GM18508 (cell line): ENCODE measurements at regions not wholly inside any gene's neighbourhood (a gene's known extent, or its start where the extent isn't known, plus 50 kb on each side); places are given as distances from the start of the nearest gene placed in this dataset.
"Not testable (repeated sequence)": the region's sequence is repeated elsewhere in the genome, so short reads cannot be mapped to it uniquely, and the experiment has no call there.

Source experiments
- ATAC-seq: cut with Tn5 transposase; IDR thresholded peaks from one replicate; pipeline ENCODE4 v1.9.1; 2021; ENCODE audit warnings: moderate number of reproducible peaks; ENCODE audit not compliant: insufficient read depth, unreplicated experiment

GRCh38 chr3:59246719-59247401, 197.0 kb upstream of the CFAP20DC start:
- peak; percentile 47 for ATAC-seq

GRCh38 chr3:59245859-59246501, 196.2 kb upstream of the CFAP20DC start:
- ATAC-seq, result no peak

GRCh38 chr3:59245300-59245858, 195.6 kb upstream of the CFAP20DC start:
- no peak for ATAC-seq

GRCh38 chr3:59244343-59244742, 194.5 kb upstream of the CFAP20DC start:
- no peak for ATAC-seq

DNA sequence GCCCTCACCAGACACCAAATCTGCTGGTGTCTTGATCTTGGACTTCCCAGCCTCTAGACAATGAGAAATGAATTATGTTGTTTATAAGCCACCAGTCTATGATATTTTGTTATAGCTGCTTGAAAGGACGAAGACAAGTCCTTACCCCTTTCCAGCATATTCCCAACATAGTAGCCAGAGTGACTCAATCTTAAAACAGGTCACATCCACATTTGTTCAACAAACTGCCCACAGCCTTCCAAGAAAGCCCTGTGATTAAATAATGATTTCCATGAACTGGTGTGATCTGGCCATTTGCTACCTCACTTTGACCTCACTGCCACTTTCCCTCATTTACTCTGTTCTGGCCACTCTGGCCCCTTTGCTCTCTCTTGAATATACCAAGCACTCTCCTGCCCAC, 193.7 kb upstream of the CFAP20DC start:
- ATAC-seq, result no peak

DNA sequence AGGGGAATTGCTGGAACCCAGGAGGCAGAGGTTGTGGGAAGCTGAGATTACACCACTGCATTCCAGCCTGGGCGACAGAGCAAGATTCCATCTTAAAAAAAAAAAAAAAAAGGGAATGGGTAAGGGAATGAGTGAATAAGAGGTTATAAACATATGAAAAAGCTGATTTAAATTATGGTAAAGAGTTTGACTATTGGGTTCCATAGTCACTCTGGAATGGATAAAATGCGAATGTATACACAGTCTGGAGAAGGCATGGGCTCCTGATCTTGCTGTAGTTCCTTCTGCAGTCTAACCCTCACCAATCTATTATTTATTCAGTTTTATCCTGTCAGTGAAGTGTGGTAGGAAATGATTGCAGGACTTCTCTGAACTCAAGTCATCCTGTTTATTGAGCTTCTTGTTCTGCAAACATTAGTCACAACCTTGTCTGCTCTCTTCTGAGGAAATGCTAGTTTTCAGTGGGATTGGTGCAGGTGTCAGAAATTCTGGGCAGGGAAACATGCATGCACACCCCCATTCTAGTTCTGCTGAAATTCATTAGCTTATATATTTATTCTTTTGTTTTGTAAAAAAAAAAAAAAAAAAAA, 190.9 kb upstream of the CFAP20DC start:
- ATAC-seq, result no peak

DNA sequence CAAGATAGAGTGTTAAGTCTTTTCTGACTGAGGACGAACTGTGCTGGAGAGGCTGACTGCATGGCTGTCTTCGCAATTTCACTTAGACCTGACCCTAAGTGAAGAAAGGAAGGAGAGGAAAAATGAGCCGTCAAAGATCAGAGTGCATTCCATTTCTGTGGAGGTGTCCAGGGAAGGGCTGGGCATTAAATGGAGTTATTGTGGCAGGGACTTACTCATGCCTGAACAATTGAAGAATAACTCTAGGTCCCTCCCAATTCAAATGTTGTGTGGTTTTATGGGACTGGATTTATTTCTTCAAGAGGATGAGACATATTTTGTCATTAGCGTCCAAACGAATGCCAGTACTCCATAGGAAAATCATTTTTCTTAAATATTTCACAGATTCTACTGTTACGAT, 187.3 kb upstream of the CFAP20DC start:
- no peak for ATAC-seq

DNA sequence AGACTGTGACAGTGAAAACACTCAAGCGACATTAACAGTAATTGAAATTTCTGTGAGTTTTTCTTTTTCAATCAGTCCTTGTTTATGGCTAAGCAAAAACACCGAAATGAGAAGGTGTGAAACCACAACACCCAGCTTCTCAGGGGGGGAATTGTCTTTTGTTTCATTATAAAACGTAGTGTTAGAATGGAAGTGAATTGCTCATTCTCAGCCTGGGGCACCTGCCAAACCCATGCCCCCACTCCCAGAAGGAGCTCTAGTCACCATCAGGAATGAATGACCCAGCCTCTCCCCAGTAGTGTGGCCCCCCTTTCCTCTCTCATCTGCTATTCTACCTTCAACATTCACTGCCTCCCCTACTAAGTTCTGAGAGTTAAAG, 185.8 kb upstream of the CFAP20DC start:
- no peak for ATAC-seq

DNA sequence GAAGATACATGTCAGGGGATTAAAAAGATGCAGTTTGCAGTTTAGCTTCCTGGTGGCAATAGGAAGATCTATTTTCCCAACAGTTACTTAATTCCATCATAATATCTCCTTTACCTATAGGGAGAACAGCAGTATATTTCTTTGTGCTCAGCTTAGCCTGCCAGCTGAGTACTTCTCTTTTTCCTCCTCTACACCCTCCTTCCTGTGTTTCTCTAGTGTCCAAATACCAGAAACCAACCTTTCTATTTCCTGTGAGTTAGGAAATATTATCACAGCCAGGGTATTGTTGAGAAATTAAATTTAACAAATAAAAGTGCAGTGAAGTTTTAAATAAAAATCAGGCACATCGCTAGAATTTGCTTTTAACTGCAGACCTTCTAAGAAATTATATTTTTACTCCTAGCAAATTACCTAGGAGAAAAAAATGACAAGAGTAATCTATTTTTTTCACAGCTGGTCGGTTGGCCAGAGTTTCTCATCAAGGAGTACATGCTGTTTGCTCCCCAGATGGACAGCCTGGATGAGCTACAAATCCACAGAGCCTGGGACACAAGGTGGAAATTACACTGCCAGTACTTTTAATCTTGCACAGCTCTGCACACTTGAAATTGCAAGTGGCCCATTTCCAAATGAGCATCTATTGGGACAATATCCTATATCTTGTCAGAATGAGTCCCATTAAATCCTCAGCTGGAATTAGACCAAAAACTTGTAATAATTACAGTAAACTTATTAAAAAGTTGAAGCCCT, 185.2 kb upstream of the CFAP20DC start:
- no peak for ATAC-seq

GRCh38 chr3:59230379-59230778, 180.6 kb upstream of the CFAP20DC start:
- not testable (repeated sequence) for ATAC-seq

DNA sequence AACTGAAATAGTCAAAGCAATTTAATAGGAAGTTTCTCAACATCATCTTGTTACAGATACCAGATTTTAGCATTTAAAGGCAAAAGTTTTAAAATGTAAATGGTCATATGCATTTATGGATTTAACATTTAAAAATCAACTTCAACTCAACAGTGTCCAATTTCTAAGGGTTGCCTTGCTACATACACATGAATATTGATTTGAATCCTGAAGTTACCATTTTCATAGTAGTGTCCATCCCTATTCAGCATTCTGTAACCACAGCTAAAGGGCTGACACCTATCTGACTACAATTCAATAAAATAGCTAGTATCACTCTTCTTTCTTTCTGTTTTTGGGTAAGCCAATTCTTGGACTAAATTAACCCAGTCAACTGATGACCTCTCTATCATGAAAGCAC, 164.0 kb upstream of the CFAP20DC start:
- ATAC-seq, result no peak

DNA sequence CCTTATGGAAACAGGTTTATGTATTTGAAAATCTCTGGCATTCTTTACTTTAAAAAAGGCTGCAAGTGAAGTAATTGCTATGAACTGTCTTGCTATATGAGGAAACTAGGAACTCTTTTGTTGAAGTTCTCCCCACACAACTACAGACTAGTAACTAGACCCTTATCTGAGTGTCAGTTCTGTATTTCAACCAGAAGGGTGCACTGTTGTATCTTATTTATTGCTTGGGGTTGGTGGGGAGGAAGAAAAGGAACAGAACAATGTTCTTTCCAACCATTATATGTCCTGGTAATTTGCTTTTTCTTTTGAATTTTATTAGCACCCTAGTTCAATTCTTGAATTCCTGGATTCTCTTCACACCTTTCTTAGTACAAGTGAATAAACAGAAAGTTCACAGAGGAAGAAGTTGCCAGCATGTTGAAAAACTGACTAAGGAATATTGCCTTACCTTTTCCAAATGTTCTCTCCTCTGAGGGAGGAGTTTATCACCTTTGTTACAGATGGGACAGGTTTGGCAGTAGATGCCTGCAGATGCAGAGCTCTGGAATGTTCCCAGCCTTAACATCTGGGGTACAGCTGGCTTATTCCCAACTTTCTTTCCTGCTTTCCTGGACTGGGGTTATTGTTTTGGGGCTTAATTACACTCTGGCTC, 162.4 kb upstream of the CFAP20DC start:
- no peak for ATAC-seq

DNA sequence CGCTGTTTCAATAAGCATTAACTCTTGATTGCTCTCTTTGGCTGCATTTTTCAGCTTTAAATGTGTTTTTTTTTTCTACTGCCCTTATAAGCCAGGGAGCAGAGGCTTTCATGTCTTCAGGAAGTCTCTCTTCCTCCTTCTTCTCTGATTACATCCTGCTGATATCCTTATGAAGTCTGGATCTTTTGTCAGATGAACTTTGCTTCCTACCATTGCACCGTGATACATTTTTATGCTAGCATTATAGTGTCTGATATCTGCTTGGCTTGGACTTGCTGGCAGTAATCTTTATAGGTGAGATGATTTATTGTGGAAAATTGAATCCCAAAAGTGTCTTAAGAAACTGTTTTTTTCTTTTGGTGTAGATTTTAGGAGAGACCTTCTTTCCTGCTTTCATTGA, 160.4 kb upstream of the CFAP20DC start:
- no peak for ATAC-seq

GRCh38 chr3:59192473-59192872, 142.6 kb upstream of the CFAP20DC start:
- no peak for ATAC-seq

DNA sequence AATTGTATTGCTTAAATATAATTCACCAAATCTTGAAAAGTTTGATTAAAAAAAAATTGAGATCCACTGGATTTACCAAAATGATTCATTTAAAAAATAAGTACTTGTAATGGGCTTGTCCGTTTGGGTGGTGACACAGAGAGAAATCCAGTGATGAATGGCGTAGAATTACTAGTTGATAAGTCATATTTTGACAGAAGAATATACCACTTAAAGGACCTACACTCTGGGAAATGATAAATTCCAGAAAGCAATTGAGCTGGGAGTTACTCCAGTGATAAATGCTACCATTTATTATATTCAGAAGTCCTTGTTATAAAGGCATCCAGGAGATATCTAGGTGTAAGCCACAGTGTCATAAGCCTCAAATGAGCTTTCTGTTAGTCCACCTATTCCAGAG, 141.8 kb upstream of the CFAP20DC start:
- ATAC-seq, result no peak

DNA sequence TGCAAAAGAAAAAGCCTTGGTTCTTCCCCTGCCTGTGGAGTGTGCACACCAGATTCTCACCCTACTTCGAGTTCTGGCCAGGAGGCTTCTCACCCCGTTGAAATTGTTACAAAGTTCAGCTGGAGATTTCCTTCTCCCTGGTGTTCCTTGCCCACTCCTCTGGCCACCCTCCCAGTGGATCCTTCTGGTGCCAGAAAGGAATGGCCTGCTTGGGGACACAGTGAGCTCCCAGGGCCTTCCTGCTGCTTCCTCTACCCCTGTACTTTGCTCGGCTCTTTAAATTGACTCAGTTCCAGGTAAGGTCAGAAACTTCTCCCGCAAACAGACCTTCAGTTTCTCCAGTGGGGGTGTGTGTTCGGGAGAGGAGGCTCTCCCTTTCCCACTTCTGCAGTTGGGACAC, 140.1 kb upstream of the CFAP20DC start:
- ATAC-seq, result no peak

DNA sequence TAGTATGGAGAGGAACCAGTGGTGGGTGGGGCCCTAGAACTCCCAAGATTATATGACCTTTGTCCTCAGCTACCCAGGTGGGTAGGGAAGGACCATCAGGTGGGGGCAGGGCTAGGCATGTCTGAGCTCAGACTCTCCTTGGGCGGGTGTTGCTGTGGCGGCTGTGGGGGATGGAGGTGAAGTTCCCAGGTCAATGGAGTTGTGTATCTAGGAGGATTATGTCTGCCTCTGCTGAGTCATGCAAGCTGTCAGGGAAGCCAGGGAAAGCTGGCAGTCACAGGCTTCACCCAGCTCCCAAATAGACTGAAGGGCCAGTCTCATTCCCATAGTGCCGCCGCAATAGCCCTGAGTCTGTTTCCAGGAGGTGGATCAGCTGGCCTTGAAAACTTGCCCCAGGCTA, 139.7 kb upstream of the CFAP20DC start:
- no peak for ATAC-seq

GRCh38 chr3:59186725-59187124, 136.9 kb upstream of the CFAP20DC start:
- ATAC-seq, result no peak

DNA sequence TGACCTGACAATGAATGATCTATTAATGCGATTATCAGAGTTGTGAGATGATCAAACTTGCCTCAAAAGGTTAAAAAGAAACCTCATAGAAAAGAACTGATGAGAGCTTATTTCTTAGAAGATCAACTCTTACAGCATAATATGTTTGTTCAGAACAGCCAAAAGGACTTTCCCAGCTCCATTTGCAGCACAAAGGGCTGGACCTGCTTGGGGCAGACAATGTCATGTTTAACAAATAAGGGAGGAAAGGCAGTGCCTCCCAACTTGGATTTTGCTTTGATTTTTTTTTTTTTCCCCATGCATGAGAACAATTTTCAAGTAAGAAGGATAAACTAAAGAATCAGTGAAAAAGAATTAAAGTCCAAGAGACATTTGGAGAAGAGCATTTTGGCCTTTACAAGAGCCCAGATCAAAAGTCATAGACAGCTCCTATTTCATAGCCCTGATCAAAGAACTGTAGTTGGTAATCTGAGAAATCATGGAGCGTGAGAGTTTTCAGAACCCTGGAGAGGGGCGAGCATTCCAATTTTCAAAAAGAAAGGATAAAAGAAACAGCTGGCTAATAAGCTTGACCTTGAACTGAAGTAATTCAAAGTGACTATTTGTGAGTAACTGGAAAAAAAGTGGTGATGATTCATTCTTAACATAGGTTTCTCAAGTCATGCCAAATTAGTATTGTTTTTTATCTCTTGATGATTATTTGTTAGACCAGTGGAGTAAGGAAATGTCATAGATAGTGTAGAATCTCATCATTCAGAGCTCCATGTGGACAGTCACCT, 136.0 kb upstream of the CFAP20DC start:
- no peak for ATAC-seq

- ATAC-seq, result no peak
Observed at GRCh38 chr3:59180006-59180405, 130.2 kb upstream of the CFAP20DC start.
